Fibroblast of lung (primary cell): ENCODE measurements at regions not wholly inside any gene's neighbourhood (a gene's known extent, or its start where the extent isn't known, plus 50 kb on each side); places are given as distances from the start of the nearest gene placed in this dataset.

ENCODE experiments used
- DNase-seq, 2 donors: peaks; one replicate each; pipeline versions ENCODE4 v3.0.0 to v3.0.0-alpha.2; 2010; ENCODE audit warnings: low read depth in 2 of 2
- H2AFZ ChIP-seq: 2 replicates; pipeline ENCODE4 v1.5.1; 2012; ENCODE audit warnings: low read length, control low read depth, inconsistent platforms
- H3K27ac ChIP-seq: 2 replicates; pipeline ENCODE4 v1.5.1; 2011; ENCODE audit warnings: low read length, control low read depth; ENCODE audit not compliant: insufficient read depth
- H3K27me3 ChIP-seq: 2 replicates; pipeline ENCODE4 v1.5.1; 2011; ENCODE audit warnings: mild to moderate bottlenecking, low read length; ENCODE audit not compliant: control insufficient read depth, insufficient read depth
- H3K36me3 ChIP-seq: 2 replicates; pipeline ENCODE4 v1.5.1; 2011; ENCODE audit warnings: low read length; ENCODE audit not compliant: control insufficient read depth, insufficient read depth
- H3K4me1 ChIP-seq: 2 replicates; pipeline ENCODE4 v1.5.1; 2011; ENCODE audit warnings: low read length; ENCODE audit not compliant: control insufficient read depth, insufficient read depth; ENCODE audit errors: extremely low read depth
- H3K4me2 ChIP-seq: 2 replicates; pipeline ENCODE4 v1.5.1; 2011; ENCODE audit warnings: low read length, control low read depth; ENCODE audit not compliant: insufficient read depth; ENCODE audit errors: extremely low read depth
- H3K4me3 ChIP-seq, 4 experiments: fragments of 200-600 bp in 1 of 4; sonication (generic) in 1 of 4; replicated peaks in 1 of 4; 2 replicates each; pipeline ENCODE4 v1.5.1; 2011 to 2016; ENCODE audit warnings: low read length in 4 of 4, low read depth in 3 of 4, mild to moderate bottlenecking in 3 of 4, control low read depth in 2 of 4, inconsistent platforms in 1 of 4, mixed read lengths in 1 of 4; ENCODE audit not compliant: insufficient read depth in 1 of 4; ENCODE audit errors: control extremely low read depth in 1 of 4
- H3K79me2 ChIP-seq: 2 replicates; pipeline ENCODE4 v1.5.1; 2012; ENCODE audit warnings: mild to moderate bottlenecking, low read length, inconsistent platforms; ENCODE audit not compliant: control insufficient read depth, insufficient read depth
- H3K9ac ChIP-seq: 2 replicates; pipeline ENCODE4 v1.5.1; 2011; ENCODE audit warnings: mild to moderate bottlenecking, low read length, control low read depth; ENCODE audit not compliant: insufficient read depth
- H3K9me3 ChIP-seq: 2 replicates; pipeline ENCODE4 v1.5.1; 2012; ENCODE audit warnings: low read depth, low read length; ENCODE audit not compliant: control insufficient read depth, insufficient read depth
- H4K20me1 ChIP-seq: 2 replicates; pipeline ENCODE4 v1.5.1; 2011; ENCODE audit warnings: low read length; ENCODE audit not compliant: control insufficient read depth, insufficient read depth; ENCODE audit errors: extremely low read depth
- CTCF ChIP-seq, 2 donors: IDR thresholded peaks in 1 of 2; conservative IDR thresholded peaks in 1 of 2; 1 replicate in 1 of 2; 2 replicates in 1 of 2; pipeline ENCODE4 v1.5.1; 2011 to 2012; ENCODE audit warnings: low read length in 2 of 2, control low read depth in 1 of 2, inconsistent platforms in 1 of 2, low read depth in 1 of 2, mild to moderate bottlenecking in 1 of 2
- EZH2 ChIP-seq: IDR thresholded peaks from 2 replicates; pipeline ENCODE4 v1.5.1; 2012; ENCODE audit warnings: low read length, control low read depth, mild to moderate bottlenecking; ENCODE audit errors: missing control alignments

DNA sequence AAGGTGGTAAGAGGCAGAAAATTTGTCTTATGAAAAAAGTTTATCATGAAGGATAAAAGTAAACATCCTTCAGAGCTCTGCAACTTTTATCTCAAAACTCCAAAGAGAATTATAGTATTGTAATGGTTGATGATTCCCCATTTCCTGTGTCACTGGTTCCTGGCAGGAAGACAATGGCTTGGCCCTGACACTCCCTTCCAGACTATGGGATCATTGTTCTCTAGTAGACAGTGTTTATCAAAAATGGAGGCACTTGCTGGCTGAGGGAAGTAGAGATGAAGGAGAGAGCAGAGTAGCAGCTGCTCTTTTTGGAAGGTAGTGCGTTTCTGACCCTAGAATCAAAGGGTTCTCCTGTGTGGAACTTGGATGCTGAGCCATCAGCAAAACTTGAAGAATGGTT is 145.9 kb upstream of the ATP1B1 start:
- Histone ChIP-seq H3K27ac (no peak overlapping the region), H3K36me3 (no peaks in the 10 kb centered on the region), H2AFZ (no peak overlapping the region), H4K20me1 (no peaks in the 10 kb centered on the region), H3K4me3 (no peak overlapping the region), H3K9ac (no peak overlapping the region), H3K27me3 (peaks cover 3% of the 10 kb centered on the region), H3K9me3 (no peaks in the 10 kb centered on the region), H3K4me1 (no peaks in the 10 kb centered on the region), H3K79me2 (no peaks in the 10 kb centered on the region), H3K4me2 (no peak overlapping the region)
- no peak for DNase-seq
- TF ChIP-seq EZH2, result no peak

DNA sequence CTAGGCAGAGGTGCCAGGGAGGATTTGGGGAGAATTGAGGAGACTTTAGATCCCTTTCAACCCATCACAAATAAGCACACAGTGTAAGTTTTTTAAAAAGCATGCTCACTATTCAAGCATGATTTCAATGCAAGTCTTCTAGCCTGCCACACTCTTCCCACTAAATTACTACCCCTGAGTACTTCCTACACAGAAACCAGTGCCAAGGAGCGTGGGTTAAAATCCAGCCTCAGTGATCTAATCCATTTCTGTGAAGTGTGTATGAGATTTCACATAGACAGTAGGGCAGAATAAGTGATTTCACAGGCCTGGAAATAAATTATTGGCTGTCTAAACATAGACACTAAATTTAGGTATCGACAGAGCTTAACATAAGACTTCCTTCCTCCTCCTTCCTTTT is 142.9 kb upstream of the ATP1B1 start:
- Histone ChIP-seq H3K4me3 (no peak overlapping the region), H3K36me3 (no peaks in the 10 kb centered on the region), H4K20me1 (no peaks in the 10 kb centered on the region), H2AFZ (no peak overlapping the region), H3K79me2 (no peaks in the 10 kb centered on the region), H3K27me3 (peaks cover 3% of the 10 kb centered on the region), H3K9ac (no peak overlapping the region), H3K4me2 (no peak overlapping the region), H3K27ac (no peak overlapping the region), H3K4me1 (no peaks in the 10 kb centered on the region), H3K9me3 (no peaks in the 10 kb centered on the region)
- no peak for TF ChIP-seq CTCF (conservative IDR thresholded peaks at IDR 0.05 in 1 of 2, IDR thresholded peaks at IDR 0.05 in 1 of 2; ENCODE audit: low read depth in 1 of 2, low read length in 2 of 2)
- no peak for TF ChIP-seq EZH2
- DNase-seq, result no peak

DNA sequence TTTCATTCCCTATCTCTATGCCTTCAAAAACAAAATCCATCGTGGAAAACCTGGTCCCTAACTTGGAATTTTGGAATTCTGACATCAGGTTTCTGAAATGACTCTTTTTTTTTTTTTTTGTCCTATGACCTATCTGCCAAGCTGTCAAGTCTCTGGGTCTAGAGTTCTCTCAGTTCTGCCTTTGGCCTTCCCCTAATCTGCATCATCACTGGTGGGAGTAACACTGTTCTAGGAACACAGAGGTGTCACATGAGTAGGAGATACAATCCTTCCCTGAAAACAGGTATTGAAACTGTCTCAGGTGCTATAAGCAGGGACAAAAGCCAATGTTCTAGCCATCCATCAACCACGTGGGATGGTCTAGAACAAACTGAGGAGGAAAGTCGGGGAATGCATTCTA is 142.0 kb upstream of the ATP1B1 start:
- Histone ChIP-seq H4K20me1 (no peaks in the 10 kb centered on the region), H2AFZ (no peak overlapping the region), H3K27me3 (no peaks in the 10 kb centered on the region), H3K4me2 (no peak overlapping the region), H3K9ac (no peak overlapping the region), H3K4me1 (no peaks in the 10 kb centered on the region), H3K36me3 (no peaks in the 10 kb centered on the region), H3K9me3 (no peaks in the 10 kb centered on the region), H3K79me2 (no peaks in the 10 kb centered on the region), H3K27ac (no peak overlapping the region), H3K4me3 (no peak overlapping the region)
- TF ChIP-seq CTCF (conservative IDR thresholded peaks at IDR 0.05 in 1 of 2, IDR thresholded peaks at IDR 0.05 in 1 of 2; ENCODE audit: low read depth in 1 of 2, low read length in 2 of 2), result no peak
- no peak for TF ChIP-seq EZH2
- DNase-seq, result no peak
